ENCODE measurements at regions not wholly inside any gene's neighbourhood (a gene's known extent, or its start where the extent isn't known, plus 50 kb on each side); places are given as distances from the start of the nearest gene placed in this dataset.
A peak's percentile ranks its signal among the peaks of the same experiment; 100 is the strongest.

DNA sequence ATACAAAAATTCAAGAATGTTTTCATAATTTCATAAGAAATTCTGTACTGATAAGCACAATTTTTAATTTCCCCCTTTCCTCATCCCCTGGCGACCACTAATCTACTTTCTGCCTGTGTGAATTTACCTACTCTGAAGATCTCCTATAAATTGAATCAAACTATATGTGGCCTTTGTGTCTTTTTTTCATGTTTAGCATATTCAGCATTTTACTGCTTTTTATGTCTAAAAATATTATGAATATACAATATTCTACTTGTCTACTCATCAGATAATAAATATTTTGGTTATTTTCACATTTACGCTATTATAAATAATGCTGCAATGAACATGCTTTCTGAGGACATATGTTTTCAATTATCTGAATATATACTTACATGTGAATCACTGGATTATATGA, 144.8 kb downstream of the CYLC2 start:
- Histone ChIP-seq H3F3A (ENCODE audit: insufficient read depth, low read length) (no peaks in the 10 kb centered on the region), H3K4me3 (ENCODE audit: low read depth, low read length, poor library complexity, severe bottlenecking) (no peak overlapping the region), H3K4me2 (ENCODE audit: low read length) (no peak overlapping the region), H3K27me3 (ENCODE audit: insufficient read depth, low read length) (no peaks in the 10 kb centered on the region), H3K36me3 (ENCODE audit: insufficient read depth, low read length) (no peaks in the 10 kb centered on the region), H4K20me1 (ENCODE audit: insufficient read depth, low read length) (no peaks in the 10 kb centered on the region), H3K27ac (ENCODE audit: low read depth, low read length, poor library complexity, severe bottlenecking) (no peak overlapping the region), H2AFZ (ENCODE audit: low read length) (no peak overlapping the region), H3K79me2 (ENCODE audit: insufficient read depth, low read length) (no peaks in the 10 kb centered on the region), H3K9ac (ENCODE audit: low read length) (no peak overlapping the region), H3K9me3 (ENCODE audit: low read length) (no peaks in the 10 kb centered on the region), H3K4me1 (ENCODE audit: insufficient read depth, low read length, severe bottlenecking) (no peaks in the 10 kb centered on the region), H3K9me2 (ENCODE audit: low read depth, low read length) (no peaks in the 10 kb centered on the region)
- no peak for TF ChIP-seq EZH2 (IDR thresholded peaks at IDR 0.05; ENCODE audit: borderline replicate concordance, low read length)
- TF ChIP-seq, protein P1, sequence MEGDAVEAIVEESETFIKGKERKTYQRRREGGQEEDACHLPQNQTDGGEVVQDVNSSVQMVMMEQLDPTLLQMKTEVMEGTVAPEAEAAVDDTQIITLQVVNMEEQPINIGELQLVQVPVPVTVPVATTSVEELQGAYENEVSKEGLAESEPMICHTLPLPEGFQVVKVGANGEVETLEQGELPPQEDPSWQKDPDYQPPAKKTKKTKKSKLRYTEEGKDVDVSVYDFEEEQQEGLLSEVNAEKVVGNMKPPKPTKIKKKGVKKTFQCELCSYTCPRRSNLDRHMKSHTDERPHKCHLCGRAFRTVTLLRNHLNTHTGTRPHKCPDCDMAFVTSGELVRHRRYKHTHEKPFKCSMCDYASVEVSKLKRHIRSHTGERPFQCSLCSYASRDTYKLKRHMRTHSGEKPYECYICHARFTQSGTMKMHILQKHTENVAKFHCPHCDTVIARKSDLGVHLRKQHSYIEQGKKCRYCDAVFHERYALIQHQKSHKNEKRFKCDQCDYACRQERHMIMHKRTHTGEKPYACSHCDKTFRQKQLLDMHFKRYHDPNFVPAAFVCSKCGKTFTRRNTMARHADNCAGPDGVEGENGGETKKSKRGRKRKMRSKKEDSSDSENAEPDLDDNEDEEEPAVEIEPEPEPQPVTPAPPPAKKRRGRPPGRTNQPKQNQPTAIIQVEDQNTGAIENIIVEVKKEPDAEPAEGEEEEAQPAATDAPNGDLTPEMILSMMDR (IDR thresholded peaks at IDR 0.05; ENCODE audit: low read length), result no peak

DNA sequence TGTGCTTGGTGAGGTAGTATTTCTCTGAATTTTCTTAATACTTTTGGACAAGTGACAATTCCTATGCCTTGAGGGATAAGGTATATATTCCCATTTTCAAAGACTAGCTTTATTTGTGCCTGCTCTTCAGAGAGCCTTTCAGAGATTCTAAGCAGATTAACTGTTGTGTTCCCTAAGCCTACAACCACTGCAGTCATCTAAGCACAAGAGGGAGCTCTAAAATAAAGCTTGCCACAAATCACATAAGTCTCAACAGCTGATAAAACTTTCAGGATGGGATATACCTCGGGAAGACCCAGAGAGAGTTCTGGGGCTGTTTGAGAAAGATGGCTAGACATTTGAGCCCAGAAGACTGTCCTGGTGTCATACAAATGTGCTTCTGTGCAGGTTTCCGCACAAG, 157.3 kb downstream of the CYLC2 start:
- H3K27ac ChIP-seq (ENCODE audit: low read depth, low read length, poor library complexity, severe bottlenecking), result no peak overlapping the region
- no peaks in the 10 kb centered on the region for H3K9me2 ChIP-seq (ENCODE audit: low read depth, low read length)
- H3K4me1 ChIP-seq (ENCODE audit: insufficient read depth, low read length, severe bottlenecking), result no peaks in the 10 kb centered on the region
- H4K20me1 ChIP-seq (ENCODE audit: insufficient read depth, low read length), result no peaks in the 10 kb centered on the region
- no peak overlapping the region for H3K4me2 ChIP-seq (ENCODE audit: low read length)
- no peak overlapping the region for H3K9ac ChIP-seq (ENCODE audit: low read length)
- H3K4me3 ChIP-seq (ENCODE audit: low read depth, low read length, poor library complexity, severe bottlenecking), result no peak overlapping the region
- no peak for TF ChIP-seq EZH2 (IDR thresholded peaks at IDR 0.05; ENCODE audit: borderline replicate concordance, low read length)
- TF ChIP-seq, protein P1 (IDR thresholded peaks at IDR 0.05; ENCODE audit: low read length), result peak; percentile 20; the same call in 1 of the 2 replicates
- H3K79me2 ChIP-seq (ENCODE audit: insufficient read depth, low read length), result no peaks in the 10 kb centered on the region
- H3K36me3 ChIP-seq (ENCODE audit: insufficient read depth, low read length), result no peaks in the 10 kb centered on the region
- H3F3A ChIP-seq (ENCODE audit: insufficient read depth, low read length), result no peaks in the 10 kb centered on the region
- no peak overlapping the region for H2AFZ ChIP-seq (ENCODE audit: low read length)
- H3K9me3 ChIP-seq (ENCODE audit: low read length), result no peaks in the 10 kb centered on the region
- H3K27me3 ChIP-seq (ENCODE audit: insufficient read depth, low read length), result no peaks in the 10 kb centered on the region

DNA sequence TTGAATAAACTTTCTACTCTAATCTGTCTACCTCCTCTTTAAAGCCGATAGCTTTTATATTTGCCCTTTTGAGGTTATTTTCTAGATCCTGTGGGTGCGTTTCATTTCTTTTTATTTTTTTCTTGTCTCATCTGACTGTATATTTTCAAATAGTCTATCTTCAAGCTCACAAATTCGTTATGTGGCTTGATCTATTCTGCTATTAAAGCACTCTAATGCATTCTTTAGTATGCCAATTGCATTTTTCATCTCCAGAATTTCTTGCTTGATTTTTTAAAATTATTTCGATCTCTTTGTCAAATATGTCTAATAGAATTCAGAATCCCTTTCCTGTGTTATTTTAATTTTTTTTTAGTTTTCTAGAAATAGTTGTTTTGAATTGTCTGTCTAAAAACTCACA, 172.4 kb downstream of the CYLC2 start:
- H3K36me3 ChIP-seq (ENCODE audit: insufficient read depth, low read length), result no peaks in the 10 kb centered on the region
- no peak overlapping the region for H3K4me2 ChIP-seq (ENCODE audit: low read length)
- H3K27ac ChIP-seq (ENCODE audit: low read depth, low read length, poor library complexity, severe bottlenecking), result no peak overlapping the region
- H3K9me2 ChIP-seq (ENCODE audit: low read depth, low read length), result no peaks in the 10 kb centered on the region
- TF ChIP-seq, protein P1 (IDR thresholded peaks at IDR 0.05; ENCODE audit: low read length), result no peak
- TF ChIP-seq EZH2 (IDR thresholded peaks at IDR 0.05; ENCODE audit: borderline replicate concordance, low read length), result no peak
- H3K27me3 ChIP-seq (ENCODE audit: insufficient read depth, low read length), result no peaks in the 10 kb centered on the region
- H3K4me3 ChIP-seq (ENCODE audit: low read depth, low read length, poor library complexity, severe bottlenecking), result no peak overlapping the region
- no peak overlapping the region for H2AFZ ChIP-seq (ENCODE audit: low read length)
- no peaks in the 10 kb centered on the region for H4K20me1 ChIP-seq (ENCODE audit: insufficient read depth, low read length)
- H3K4me1 ChIP-seq (ENCODE audit: insufficient read depth, low read length, severe bottlenecking), result no peaks in the 10 kb centered on the region
- no peak overlapping the region for H3K9ac ChIP-seq (ENCODE audit: low read length)
- H3F3A ChIP-seq (ENCODE audit: insufficient read depth, low read length), result no peaks in the 10 kb centered on the region
- H3K79me2 ChIP-seq (ENCODE audit: insufficient read depth, low read length), result no peaks in the 10 kb centered on the region
- H3K9me3 ChIP-seq (ENCODE audit: low read length), result peaks cover 5% of the 10 kb centered on the region; the same call in 1 of the 2 replicates
